ENCODE measurements at regions not wholly inside any gene's neighbourhood (a gene's known extent, or its start where the extent isn't known, plus 50 kb on each side); places are given as distances from the start of the nearest gene placed in this dataset.

- no peak overlapping the region for H4K5ac ChIP-seq (ENCODE audit: insufficient read length, low read depth, low read length)
- no peak overlapping the region for H3K18ac ChIP-seq (ENCODE audit: extremely low read depth, low read length)
- no peak overlapping the region for H3K9ac ChIP-seq (replicated peaks in 1 of 4; ENCODE audit: extremely low read depth in 1 of 4, low read depth in 3 of 4, low read length in 3 of 4)
- no peak overlapping the region for H3K4me2 ChIP-seq (ENCODE audit: insufficient read depth in 1 of 2, low read depth in 2 of 2, low read length in 2 of 2)
- H3K23me2 ChIP-seq (ENCODE audit: low read depth, low read length), result no peaks in the 10 kb centered on the region
- peaks cover 0 to 4% (median 0%) of the 10 kb centered on the region in 4 experiments; a peak in 1 of 7 replicates for H3K27me3 ChIP-seq (replicated peaks in 1 of 4; ENCODE audit: control insufficient read depth in 3 of 4, extremely low read depth in 1 of 4, insufficient read depth in 3 of 4, low read length in 3 of 4)
- no peak overlapping the region for H2AK5ac ChIP-seq (ENCODE audit: low read depth, low read length)
- no peak overlapping the region for H2BK12ac ChIP-seq (ENCODE audit: low read depth, low read length)
- no peak overlapping the region for H3K27ac ChIP-seq (ENCODE audit: low read depth, low read length)
- H3K4ac ChIP-seq (replicated peaks; ENCODE audit: insufficient read length, low read depth, low read length), result no peak overlapping the region
- 97% methylated on average over 4 of the region's 4 CpGs; no CpG with 5 or more reads in 1 of the 2 experiments for WGBS, 2 experiments (ENCODE audit: extremely low coverage in 1 of 2, insufficient coverage in 1 of 2, insufficient read length in 1 of 2, insufficient replicate concordance in 2 of 2, low coverage in 1 of 2, low lambda C conversion rate in 2 of 2, missing lambda C conversion rate in 1 of 2)
- no peak overlapping the region for H2BK20ac ChIP-seq (ENCODE audit: low read length)
- H4K20me1 ChIP-seq (replicated peaks in 1 of 2; ENCODE audit: control insufficient read depth in 1 of 2, insufficient read depth in 2 of 2, low read length in 2 of 2), result no peaks in the 10 kb centered on the region
- no peak overlapping the region for H3K4me3 ChIP-seq (ENCODE audit: extremely low read depth in 1 of 4, insufficient read depth in 2 of 4, low read depth in 3 of 4, low read length in 4 of 4)
- no peak overlapping the region for H2AFZ ChIP-seq (ENCODE audit: low read length)
- H2BK15ac ChIP-seq (ENCODE audit: low read length), result no peak overlapping the region
- POLR2A ChIA-PET (ENCODE audit: partially characterized antibody), result no interaction called here
- no peak overlapping the region for H4K8ac ChIP-seq (ENCODE audit: extremely low read depth, insufficient read depth, low read length)
- no peak overlapping the region for H3K23ac ChIP-seq (ENCODE audit: insufficient read length)
- DNase-seq (ENCODE audit: low read depth in 1 of 2, low spot score in 2 of 2), result no peak
- no peaks in the 10 kb centered on the region for H3K36me3 ChIP-seq (ENCODE audit: control insufficient read depth in 2 of 4, insufficient read depth in 4 of 4, low read length in 3 of 4)
- H3K79me1 ChIP-seq (ENCODE audit: low read depth, low read length), result no peaks in the 10 kb centered on the region
- no peaks in the 10 kb centered on the region for H3K9me3 ChIP-seq (ENCODE audit: insufficient read depth in 2 of 2, low read depth in 1 of 2, low read length in 1 of 2)
- H3K4me1 ChIP-seq (replicated peaks in 1 of 4; ENCODE audit: control insufficient read depth in 3 of 4, insufficient read depth in 4 of 4, low read length in 3 of 4), result no peaks in the 10 kb centered on the region
- H3K56ac ChIP-seq (replicated peaks; ENCODE audit: insufficient read length, low read depth, low read length), result no peak overlapping the region
- H2BK120ac ChIP-seq (replicated peaks; ENCODE audit: low read depth, low read length), result no peak overlapping the region
- no peak overlapping the region for H3K14ac ChIP-seq (ENCODE audit: insufficient read length)
- no peak for FAIRE-seq
- H3K79me2 ChIP-seq (ENCODE audit: control insufficient read depth in 1 of 2, insufficient read depth in 2 of 2, low read length in 2 of 2), result no peaks in the 10 kb centered on the region
- H4K91ac ChIP-seq (replicated peaks; ENCODE audit: insufficient read length, low read length), result no peak overlapping the region
- H2BK5ac ChIP-seq (ENCODE audit: low read depth, low read length), result no peak overlapping the region
- CTCF ChIA-PET (ENCODE audit: partially characterized antibody), result interaction anchor here (0.6 to 7.4 kb wide), 3 partner anchors 9 to 309 kb away, joined by 4 to 62 read pairs (median 61); no protein-coding TSS in a partner anchor
- TF ChIP-seq HDAC6 (IDR thresholded peaks at IDR 0.05; ENCODE audit: low read depth, low read length), result no peak
- TF ChIP-seq SIN3A (conservative IDR thresholded peaks at IDR 0.05 in 1 of 2, IDR thresholded peaks at IDR 0.05 in 1 of 2; ENCODE audit: low read depth in 1 of 2, low read length in 2 of 2), result no peak
- TF ChIP-seq HDAC2 (IDR thresholded peaks at IDR 0.05; ENCODE audit: borderline replicate concordance in 1 of 2, low read depth in 2 of 2, low read length in 2 of 2), result no peak
- TF ChIP-seq GTF2F1 (IDR thresholded peaks at IDR 0.05; ENCODE audit: borderline replicate concordance, low read depth, low read length), result no peak
- no peak for TF ChIP-seq SAP30 (IDR thresholded peaks at IDR 0.05; ENCODE audit: insufficient read depth, insufficient replicate concordance, low read length)
- no peak for TF ChIP-seq E2F6 (IDR thresholded peaks at IDR 0.05)
- no peak for TF ChIP-seq PHF8 (conservative IDR thresholded peaks at IDR 0.05; ENCODE audit: low read depth, low read length)
- no peak for TF ChIP-seq SUZ12 (IDR thresholded peaks at IDR 0.05; ENCODE audit: low read length)
These were observed 60.4 kb upstream of the SEC11C start for GRCh38 chr18:59079264-59079663.
